ENCODE measurements at regions not wholly inside any gene's neighbourhood (a gene's known extent, or its start where the extent isn't known, plus 50 kb on each side); places are given as distances from the start of the nearest gene placed in this dataset.

DNA sequence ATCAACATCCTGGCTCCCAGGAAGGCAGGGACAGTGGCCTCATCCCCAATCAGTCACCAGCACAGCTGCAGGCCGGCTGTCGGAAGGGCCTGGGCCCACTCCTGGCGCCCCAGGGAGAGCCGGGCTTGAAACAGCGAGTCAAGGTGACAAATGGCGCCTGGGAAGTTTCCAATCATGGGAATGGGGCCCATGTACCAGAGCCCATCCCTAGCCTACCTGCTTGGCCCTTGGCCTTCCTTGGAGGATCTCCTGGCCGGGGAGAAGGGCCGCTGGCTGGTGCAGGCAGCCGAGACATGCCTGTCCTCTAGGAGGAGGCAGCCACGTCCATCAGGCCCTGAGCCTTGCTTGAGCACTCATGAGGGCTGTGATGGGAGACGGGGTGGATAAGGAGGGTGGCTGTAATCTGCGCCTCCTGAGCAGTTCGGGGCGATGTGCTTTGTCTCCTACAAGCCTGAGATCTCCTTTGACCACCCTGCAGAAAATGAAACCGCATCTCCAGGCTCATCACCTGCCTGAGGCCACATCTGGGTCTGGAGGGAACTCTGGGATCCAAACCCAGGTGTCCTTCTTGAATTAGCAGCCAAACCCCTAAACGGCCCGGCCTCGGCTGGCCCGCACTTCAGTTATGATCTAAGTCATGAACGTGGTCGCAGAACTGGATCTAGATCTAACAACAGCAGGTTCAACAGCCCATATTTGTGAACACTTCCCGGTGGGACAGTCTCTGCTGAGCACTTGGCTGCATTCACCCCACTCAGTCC is 862.0 kb downstream of the TBC1D22A start:
- Mint-ChIP-seq H3K27ac (no peak overlapping the region), H3K4me3 (no peak overlapping the region), H3K27me3 (peaks cover 3 to 13% (median 6%) of the 10 kb centered on the region in 5 donors), H3K9me3 (peaks cover 0 to 2% (median 0%) of the 10 kb centered on the region in 9 donors), H3K4me1 (no peaks in the 10 kb centered on the region), H3K36me3 (no peaks in the 10 kb centered on the region)
- DNase-seq: no peak
- ATAC-seq: no peak
- POLR2A ChIA-PET: no interaction called here

DNA sequence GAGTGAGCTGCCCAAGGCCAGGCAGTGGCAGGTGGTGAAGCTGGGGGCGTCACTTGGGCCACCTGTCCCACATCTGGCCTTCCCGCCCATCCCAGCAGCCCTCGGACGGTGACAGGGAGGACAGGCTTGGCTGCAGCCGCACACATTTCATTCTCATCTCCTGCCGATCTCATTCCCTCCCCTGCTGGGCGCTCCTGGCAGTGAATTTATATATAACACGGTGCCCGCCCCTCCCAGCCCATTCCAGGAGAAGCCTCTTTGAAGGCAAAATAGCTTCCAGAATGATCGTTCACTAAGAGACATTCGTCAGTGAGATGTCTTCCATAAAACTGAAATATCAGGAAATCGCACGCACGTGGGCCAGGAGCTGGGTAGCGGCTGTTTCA is 861.3 kb downstream of the TBC1D22A start:
- POLR2A ChIA-PET: no interaction called here
- Mint-ChIP-seq H3K36me3 (no peaks in the 10 kb centered on the region), H3K4me3 (no peak overlapping the region), H3K27me3 (peaks cover 3 to 13% (median 6%) of the 10 kb centered on the region in 5 donors), H3K9me3 (peaks cover 0 to 2% (median 0%) of the 10 kb centered on the region in 9 donors), H3K4me1 (no peaks in the 10 kb centered on the region), H3K27ac (no peak overlapping the region)
- ATAC-seq (no peak), DNase-seq (no peak)

DNA sequence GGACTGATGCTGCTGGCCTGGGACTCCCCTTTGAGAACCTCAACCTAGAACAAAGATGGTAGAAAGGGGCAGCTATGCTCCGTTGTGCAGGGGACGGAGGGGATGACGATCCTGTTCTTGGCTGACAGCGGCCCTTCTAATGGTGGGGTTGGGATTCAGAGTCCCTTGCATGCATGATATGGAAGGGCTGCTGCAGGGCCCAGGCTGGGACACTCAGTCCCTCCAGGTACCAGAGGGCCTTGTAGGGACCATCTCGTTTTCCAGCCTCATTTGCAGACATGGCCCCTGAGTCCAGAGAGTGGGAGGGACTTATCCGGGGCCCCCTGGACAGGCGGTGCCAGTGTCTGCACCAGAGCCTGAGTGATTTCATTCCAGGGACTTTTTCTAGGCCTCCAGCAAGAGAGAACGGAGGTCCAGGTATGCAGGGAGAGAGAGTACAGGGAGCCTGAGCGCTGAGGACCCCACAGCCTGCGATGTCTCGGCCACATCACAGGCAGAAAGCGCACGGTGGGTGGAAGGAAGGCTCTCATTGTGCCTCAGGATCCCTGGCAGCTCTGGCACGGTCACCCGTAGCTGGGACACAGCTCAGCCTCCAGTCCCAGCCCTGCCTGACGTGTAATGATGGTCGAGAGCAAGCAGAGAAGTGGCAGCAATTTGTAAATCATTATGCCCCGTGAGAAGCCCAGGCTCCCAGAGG is 860.8 kb downstream of the TBC1D22A start:
- peaks cover 3 to 14% (median 6%) of the 10 kb centered on the region in 5 donors for H3K27me3 Mint-ChIP-seq
- H3K4me3 Mint-ChIP-seq: no peak overlapping the region
- no peaks in the 10 kb centered on the region for H3K4me1 Mint-ChIP-seq
- H3K36me3 Mint-ChIP-seq: no peaks in the 10 kb centered on the region
- POLR2A ChIA-PET: no interaction called here
- ATAC-seq (no peak), DNase-seq (no peak)
- H3K27ac Mint-ChIP-seq: no peak overlapping the region
- peaks cover 0 to 2% (median 0%) of the 10 kb centered on the region in 9 donors for H3K9me3 Mint-ChIP-seq

GRCh38 chr22:47622541-47622940 is 860.1 kb downstream of the TBC1D22A start:
- no peak overlapping the region for H3K27ac Mint-ChIP-seq
- POLR2A ChIA-PET: no interaction called here
- DNase-seq (no peak), ATAC-seq (no peak)
- no peak overlapping the region for H3K4me3 Mint-ChIP-seq
- H3K4me1 Mint-ChIP-seq: no peaks in the 10 kb centered on the region
- H3K9me3 Mint-ChIP-seq: peaks cover 0 to 2% (median 0%) of the 10 kb centered on the region in 9 donors
- peaks cover 3 to 14% (median 6%) of the 10 kb centered on the region in 5 donors for H3K27me3 Mint-ChIP-seq
- H3K36me3 Mint-ChIP-seq: no peaks in the 10 kb centered on the region

- no peak overlapping the region for H3K4me3 Mint-ChIP-seq
Measured at GRCh38 chr22:47621253-47621652, 858.8 kb downstream of the TBC1D22A start.

GRCh38 chr22:47620391-47620790 is 857.9 kb downstream of the TBC1D22A start:
- no peak for ATAC-seq
- H3K36me3 Mint-ChIP-seq: no peaks in the 10 kb centered on the region
- no peak overlapping the region for H3K27ac Mint-ChIP-seq
- no peaks in the 10 kb centered on the region for H3K4me1 Mint-ChIP-seq
- peaks cover 3 to 14% (median 9%) of the 10 kb centered on the region in 5 donors for H3K27me3 Mint-ChIP-seq
- no peak overlapping the region for H3K4me3 Mint-ChIP-seq
- peaks cover 0 to 8% (median 0%) of the 10 kb centered on the region in 9 donors for H3K9me3 Mint-ChIP-seq
- no peak for DNase-seq
- POLR2A ChIA-PET: no interaction called here

More at GRCh38 chr22:47621253-47621652, 858.8 kb downstream of the TBC1D22A start:
- Mint-ChIP-seq H3K27me3 (peaks cover 3 to 14% (median 6%) of the 10 kb centered on the region in 5 donors), H3K9me3 (peaks cover 0 to 8% (median 0%) of the 10 kb centered on the region in 9 donors), H3K36me3 (no peaks in the 10 kb centered on the region), H3K27ac (no peak overlapping the region), H3K4me1 (no peaks in the 10 kb centered on the region)
- DNase-seq (no peak), ATAC-seq (no peak)
- POLR2A ChIA-PET: no interaction called here

- Mint-ChIP-seq H3K9me3 (peaks cover 0 to 8% (median 0%) of the 10 kb centered on the region in 9 donors), H3K4me1 (no peaks in the 10 kb centered on the region), H3K4me3 (no peak overlapping the region), H3K27ac (no peak overlapping the region), H3K36me3 (no peaks in the 10 kb centered on the region), H3K27me3 (peaks cover 3 to 14% (median 9%) of the 10 kb centered on the region in 5 donors)
- no peak for DNase-seq
- POLR2A ChIA-PET: no interaction called here
- ATAC-seq: no peak
Measured at GRCh38 chr22:47619631-47620030, 857.2 kb downstream of the TBC1D22A start.

GRCh38 chr22:47618180-47619010 is 855.9 kb downstream of the TBC1D22A start:
- Mint-ChIP-seq H3K4me3 (no peak overlapping the region), H3K36me3 (no peaks in the 10 kb centered on the region), H3K9me3 (peaks cover 0 to 8% (median 0%) of the 10 kb centered on the region in 9 donors), H3K4me1 (no peaks in the 10 kb centered on the region), H3K27ac (no peak overlapping the region), H3K27me3 (peaks cover 3 to 14% (median 9%) of the 10 kb centered on the region in 5 donors)
- DNase-seq: no peak
- POLR2A ChIA-PET: no interaction called here
- ATAC-seq: no peak

DNA sequence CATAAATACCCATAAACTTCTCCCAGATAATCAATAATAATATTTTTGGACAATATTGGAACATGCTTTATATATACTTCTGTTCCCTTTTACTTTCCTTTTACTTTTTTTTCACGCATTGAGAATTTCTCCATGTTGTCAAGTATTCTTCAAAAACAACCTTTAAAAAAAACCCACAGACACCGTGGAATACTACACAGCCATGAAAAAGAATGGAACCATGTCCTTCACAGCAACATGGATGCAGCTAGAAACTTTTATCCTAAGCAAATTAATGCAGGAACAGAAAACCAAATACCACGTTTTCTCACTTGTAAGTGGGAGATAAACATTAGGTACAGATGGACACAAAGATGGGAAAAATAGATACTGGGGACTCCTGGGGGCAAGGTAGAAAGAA is 854.7 kb downstream of the TBC1D22A start:
- H3K36me3 Mint-ChIP-seq: no peaks in the 10 kb centered on the region
- DNase-seq: no peak
- POLR2A ChIA-PET: no interaction called here
- H3K27ac Mint-ChIP-seq: no peak overlapping the region
- H3K4me3 Mint-ChIP-seq: no peak overlapping the region
- peaks cover 0 to 15% (median 6%) of the 10 kb centered on the region in 5 donors for H3K27me3 Mint-ChIP-seq
- H3K9me3 Mint-ChIP-seq: peaks cover 0 to 8% (median 0%) of the 10 kb centered on the region in 9 donors
- no peak for ATAC-seq
- H3K4me1 Mint-ChIP-seq: no peaks in the 10 kb centered on the region

- Mint-ChIP-seq H3K4me3 (no peak overlapping the region), H3K9me3 (peaks cover 0 to 8% (median 0%) of the 10 kb centered on the region in 9 donors), H3K36me3 (no peaks in the 10 kb centered on the region), H3K27ac (no peak overlapping the region), H3K27me3 (peaks cover 0 to 15% (median 8%) of the 10 kb centered on the region in 5 donors), H3K4me1 (no peaks in the 10 kb centered on the region)
- DNase-seq (no peak), ATAC-seq (no peak)
- POLR2A ChIA-PET: no interaction called here
Measured at GRCh38 chr22:47616396-47617020, 854.1 kb downstream of the TBC1D22A start.

DNA sequence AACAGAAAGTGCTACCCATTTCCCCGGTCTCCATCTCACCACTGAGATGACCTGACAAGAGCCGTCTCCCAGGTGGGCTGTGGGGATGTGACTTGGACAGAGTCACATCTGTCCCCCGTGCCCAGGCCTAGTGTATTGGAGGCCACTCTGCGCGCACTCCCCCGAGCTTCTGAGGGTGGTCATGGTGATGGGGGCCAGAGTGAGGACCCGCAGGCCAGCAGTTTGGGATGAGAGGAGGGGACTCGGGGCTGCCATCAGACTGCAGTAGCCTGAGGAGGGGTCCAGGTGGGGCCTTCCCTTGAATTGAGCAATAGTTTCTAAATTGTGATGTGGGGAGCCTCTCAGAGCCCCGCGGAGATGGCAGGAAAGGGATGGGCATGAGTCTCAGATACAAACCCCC is 852.6 kb downstream of the TBC1D22A start:
- Mint-ChIP-seq H3K4me3 (no peak overlapping the region), H3K27ac (no peak overlapping the region), H3K4me1 (no peaks in the 10 kb centered on the region), H3K9me3 (peaks cover 0 to 8% (median 0%) of the 10 kb centered on the region in 9 donors), H3K36me3 (no peaks in the 10 kb centered on the region), H3K27me3 (peaks cover 0 to 19% (median 6%) of the 10 kb centered on the region in 5 donors)
- no peak for DNase-seq
- POLR2A ChIA-PET: no interaction called here
- ATAC-seq: no peak

GRCh38 chr22:47613606-47614350 is 851.3 kb downstream of the TBC1D22A start:
- H3K9me3 Mint-ChIP-seq: peaks cover 0 to 8% (median 0%) of the 10 kb centered on the region in 9 donors
- no peaks in the 10 kb centered on the region for H3K36me3 Mint-ChIP-seq
- H3K4me3 Mint-ChIP-seq: no peak overlapping the region
- no peaks in the 10 kb centered on the region for H3K4me1 Mint-ChIP-seq
- H3K27ac Mint-ChIP-seq: no peak overlapping the region
- no peak for ATAC-seq
- no peak for DNase-seq
- H3K27me3 Mint-ChIP-seq: peaks cover 0 to 28% (median 8%) of the 10 kb centered on the region in 5 donors
- POLR2A ChIA-PET: no interaction called here

All from naive thymus-derived CD8-positive, alpha-beta T cell (primary cell).